Calu3 (cell line): ENCODE measurements at regions not wholly inside any gene's neighbourhood (a gene's known extent, or its start where the extent isn't known, plus 50 kb on each side); places are given as distances from the start of the nearest gene placed in this dataset.

Experiments
- BruUV-seq: library from RNA; stranded (reverse); fragments of 400-500 nt; replicated peaks from 2 replicates; lab custom pipeline; 2021; lab: Mats Ljungman, UMichigan
- CTCF ChIA-PET: fragments of 300-600 bp; sonication (Branson Sonifier 250); formaldehyde crosslinking; loops from one replicate; lab custom pipeline; 2022; ENCODE audit warnings: antibody characterized with exemption; lab: Charles Lee
- DNase-seq: peaks from one replicate; pipeline ENCODE4 v3.0.0; 2022
- H3K27ac Mint-ChIP-seq: one replicate; pipeline ENCODE4 v1.8.0; 2022; ENCODE audit warnings: mixed read lengths; ENCODE audit not compliant: unreplicated experiment
- H3K27me3 Mint-ChIP-seq: one replicate; pipeline ENCODE4 v1.8.0; 2022; ENCODE audit warnings: mixed read lengths; ENCODE audit not compliant: unreplicated experiment
- H3K36me3 Mint-ChIP-seq: one replicate; pipeline ENCODE4 v1.8.0; 2022; ENCODE audit warnings: mild to moderate bottlenecking, moderate library complexity, mixed read lengths; ENCODE audit not compliant: insufficient read depth, unreplicated experiment
- H3K4me1 Mint-ChIP-seq: one replicate; pipeline ENCODE4 v1.8.0; 2022; ENCODE audit warnings: mild to moderate bottlenecking, low read depth, mixed read lengths; ENCODE audit not compliant: unreplicated experiment
- H3K4me3 Mint-ChIP-seq: one replicate; pipeline ENCODE4 v1.8.0; 2022; ENCODE audit warnings: mild to moderate bottlenecking, low read depth, moderate library complexity, mixed read lengths; ENCODE audit not compliant: unreplicated experiment
- H3K9me3 Mint-ChIP-seq: one replicate; pipeline ENCODE4 v1.8.0; 2022; ENCODE audit warnings: low read depth, mixed read lengths; ENCODE audit not compliant: unreplicated experiment
- CTCF ChIP-seq: fragments of 200-600 bp; IDR thresholded peaks from one replicate; pipeline ENCODE4 v1.8.0; 2022; ENCODE audit warnings: antibody characterized with exemption; ENCODE audit not compliant: unreplicated experiment
- intact Hi-C: fragments of 100-400 bp; cut with micrococcal nuclease; formaldehyde crosslinking; loops from one replicate; pipeline ENCODE4 v1.10.0; 2022; ENCODE audit not compliant: unreplicated experiment

- CTCF ChIA-PET: interaction anchor here (0.7 kb wide), 1 partner anchor 1853 kb away, joined by 4 read pairs; no protein-coding TSS in a partner anchor
- Mint-ChIP-seq H3K4me3 (no peak overlapping the region), H3K27me3 (no peaks in the 10 kb centered on the region), H3K4me1 (no peaks in the 10 kb centered on the region), H3K27ac (no peak overlapping the region), H3K9me3 (no peaks in the 10 kb centered on the region), H3K36me3 (no peaks in the 10 kb centered on the region)
- BruUV-seq: no TSS peak
- no peak for DNase-seq
- intact Hi-C loops: no loop called here
- no peak for TF ChIP-seq CTCF
These were observed 832.7 kb downstream of the BRINP3 start for GRCh38 chr1:189644970-189645369.

GRCh38 chr1:189646066-189646465 is 831.6 kb downstream of the BRINP3 start:
- intact Hi-C loops: no loop called here
- no peaks in the 10 kb centered on the region for H3K27me3 Mint-ChIP-seq
- no TSS peak for BruUV-seq
- CTCF ChIA-PET: no interaction called here
- no peak overlapping the region for H3K27ac Mint-ChIP-seq
- no peak for DNase-seq
- no peak overlapping the region for H3K4me3 Mint-ChIP-seq
- TF ChIP-seq CTCF: no peak
- H3K9me3 Mint-ChIP-seq: no peaks in the 10 kb centered on the region
- no peaks in the 10 kb centered on the region for H3K36me3 Mint-ChIP-seq
- no peaks in the 10 kb centered on the region for H3K4me1 Mint-ChIP-seq

- no peak for TF ChIP-seq CTCF
- CTCF ChIA-PET: no interaction called here
- BruUV-seq: no TSS peak
- no peaks in the 10 kb centered on the region for H3K36me3 Mint-ChIP-seq
- H3K27ac Mint-ChIP-seq: no peak overlapping the region
- H3K4me3 Mint-ChIP-seq: no peak overlapping the region
- intact Hi-C loops: no loop called here
- DNase-seq: no peak
- no peaks in the 10 kb centered on the region for H3K9me3 Mint-ChIP-seq
- H3K27me3 Mint-ChIP-seq: no peaks in the 10 kb centered on the region
- peaks cover 18% of the 10 kb centered on the region for H3K4me1 Mint-ChIP-seq
These were observed 822.8 kb downstream of the BRINP3 start for GRCh38 chr1:189654906-189655305.

- Mint-ChIP-seq H3K4me3 (no peak overlapping the region), H3K27me3 (no peaks in the 10 kb centered on the region), H3K27ac (no peak overlapping the region), H3K36me3 (no peaks in the 10 kb centered on the region), H3K4me1 (peaks cover 19% of the 10 kb centered on the region), H3K9me3 (no peaks in the 10 kb centered on the region)
- CTCF ChIA-PET: no interaction called here
- no TSS peak for BruUV-seq
- TF ChIP-seq CTCF: no peak
- intact Hi-C loops: no loop called here
- DNase-seq: no peak
These were observed 820.8 kb downstream of the BRINP3 start for GRCh38 chr1:189656628-189657530.
